K562 (cell line): ENCODE measurements at regions not wholly inside any gene's neighbourhood (a gene's known extent, or its start where the extent isn't known, plus 50 kb on each side); places are given as distances from the start of the nearest gene placed in this dataset.

Source experiments
- ATAC-seq: fragments of 200-7000 bp; cut with Tn5 transposase; 3 replicates; pipeline ENCODE4 v1.9.1; 2020; ENCODE audit warnings: moderate library complexity
- BruUV-seq: library from RNA; stranded (reverse); fragments of 400-500 nt; replicated peaks from 2 replicates; lab custom pipeline; 2021; lab: Mats Ljungman, UMichigan
- CTCF ChIA-PET: fragments of 300-600 bp; formaldehyde crosslinking; extraction: SDS; loops from one replicate; lab custom pipeline; 2021; ENCODE audit warnings: low intra/inter-chr PET ratio; lab: Yijun Ruan, JAX
- POLR2A ChIA-PET: fragments of 300-600, 350-650 bp; sonication (Branson Sonifier 250); formaldehyde crosslinking; extraction: SDS; loops from one replicate; lab custom pipeline; 2021; ENCODE audit warnings: antibody characterized with exemption, inconsistent platforms; lab: Yijun Ruan, JAX
- DNase-seq, 4 experiments: peaks; one replicate each; pipeline versions ENCODE4 v3.0.0 to v3.0.0-alpha.2; 2011 to 2018; ENCODE audit warnings: low spot score in 3 of 4, mixed read lengths in 3 of 4; ENCODE audit errors: extremely low read depth in 1 of 4
- FAIRE-seq: peaks from 2 replicates; lab custom pipeline; 2011; peaks lifted over from hg19 to GRCh38; lab: Jason Lieb, UNC
- H2AFZ ChIP-seq: 2 replicates; pipeline ENCODE4 v1.6.0; 2011; ENCODE audit warnings: low read depth, low read length, control low read depth, inconsistent platforms
- H3K27ac ChIP-seq: fragments of 200-600 bp; 3 replicates; pipeline ENCODE4 v1.8.0; 2011; ENCODE audit warnings: low read depth, mild to moderate bottlenecking, control low read depth, inconsistent platforms, low read length, moderate library complexity, mixed read lengths; ENCODE audit errors: extremely low read depth
- H3K27me3 ChIP-seq, 2 experiments: fragments of 300-600 bp in 1 of 2; 2 replicates in 1 of 2; 3 replicates in 1 of 2; pipeline versions ENCODE4 v1.6.0 to v1.8.0; 2011; ENCODE audit warnings: inconsistent platforms in 2 of 2, low read length in 2 of 2, mild to moderate bottlenecking in 1 of 2, mixed read lengths in 1 of 2, moderate library complexity in 1 of 2; ENCODE audit not compliant: control insufficient read depth in 2 of 2, insufficient read depth in 2 of 2
- H3K36me3 ChIP-seq: fragments of 300-600 bp; 3 replicates; pipeline ENCODE4 v1.8.0; 2011; ENCODE audit warnings: mild to moderate bottlenecking, low read length, inconsistent platforms; ENCODE audit not compliant: control insufficient read depth, insufficient read depth
- H3K4me1 ChIP-seq, 2 experiments: fragments of 200-600 bp in 1 of 2; replicated peaks in 1 of 2; 2 replicates in 1 of 2; 3 replicates in 1 of 2; pipeline versions ENCODE4 v1.5.1 to v1.8.0; 2011; ENCODE audit warnings: inconsistent platforms in 2 of 2, low read length in 2 of 2, mild to moderate bottlenecking in 1 of 2, mixed read lengths in 1 of 2, moderate library complexity in 1 of 2; ENCODE audit not compliant: control insufficient read depth in 2 of 2, insufficient read depth in 2 of 2
- H3K4me2 ChIP-seq: 2 replicates; pipeline ENCODE4 v1.6.1; 2011; ENCODE audit warnings: low read length, control low read depth, inconsistent platforms, mixed read lengths; ENCODE audit not compliant: insufficient read depth
- H3K4me3 ChIP-seq: fragments of 200-600 bp; sonication (generic), shearing (Covaris generic); 2 replicates; pipeline ENCODE4 v1.5.1; 2016; ENCODE audit warnings: control low read depth, inconsistent platforms
- H3K79me2 ChIP-seq: fragments of 200-600 bp; 3 replicates; pipeline ENCODE4 v1.8.0; 2011; ENCODE audit warnings: low read length, inconsistent platforms; ENCODE audit not compliant: control insufficient read depth, insufficient read depth
- H3K9ac ChIP-seq, 2 experiments: 2 replicates each; pipeline versions ENCODE4 v1.6.0 to v1.6.1; 2011; ENCODE audit warnings: low read depth in 2 of 2, low read length in 2 of 2, control low read depth in 1 of 2, inconsistent platforms in 1 of 2, mild to moderate bottlenecking in 1 of 2, mixed read lengths in 1 of 2; ENCODE audit not compliant: insufficient read depth in 1 of 2
- H3K9me1 ChIP-seq: one replicate; pipeline ENCODE4 v1.6.0; 2011; ENCODE audit warnings: inconsistent platforms, mild to moderate bottlenecking, low read length, moderate library complexity; ENCODE audit not compliant: control insufficient read depth, insufficient read depth
- H3K9me3 ChIP-seq: replicated peaks from 2 replicates; pipeline ENCODE4 v1.5.1; 2011; ENCODE audit warnings: low read depth, low read length, inconsistent platforms; ENCODE audit not compliant: control insufficient read depth, insufficient read depth
- H4K20me1 ChIP-seq: replicated peaks from 2 replicates; pipeline ENCODE4 v1.6.1; 2011; ENCODE audit warnings: low read length, inconsistent platforms, mixed read lengths; ENCODE audit not compliant: control insufficient read depth, insufficient read depth
- MYC ChIP-seq, 2 experiments: fragments of 250-450 bp in 1 of 2; sonication (Bioruptor Pico) in 1 of 2; IDR thresholded peaks; 2 replicates each; pipeline versions ENCODE4 v1.5.1 to v1.6.1; 2012 to 2021; ENCODE audit warnings: low read depth in 2 of 2, borderline replicate concordance in 1 of 2, improper control_type of control experiment in 1 of 2, low read length in 1 of 2, mild to moderate bottlenecking in 1 of 2, moderate library complexity in 1 of 2
- NFIC ChIP-seq: fragments of 450-650 bp; IDR thresholded peaks from 2 replicates; pipeline ENCODE4 v1.6.1; 2017; ENCODE audit warnings: mild to moderate bottlenecking, inconsistent platforms
- NRF1 ChIP-seq, 2 experiments: fragments of 450-650 bp; IDR thresholded peaks in 1 of 2; conservative IDR thresholded peaks in 1 of 2; 2 replicates each; pipeline ENCODE4 v1.6.1; 2014; ENCODE audit warnings: mild to moderate bottlenecking in 2 of 2
- SMARCE1 ChIP-seq: fragments of 450-650 bp; IDR thresholded peaks from 2 replicates; pipeline ENCODE4 v1.7.1; 2016; ENCODE audit warnings: mild to moderate bottlenecking
- TAF9B ChIP-seq: fragments of 450-650 bp; IDR thresholded peaks from 2 replicates; pipeline ENCODE4 v1.6.1; 2018; ENCODE audit warnings: mild to moderate bottlenecking; ENCODE audit not compliant: partially characterized antibody
- XRCC4 ChIP-seq: IDR thresholded peaks from one replicate; pipeline ENCODE4 v1.6.1; 2011; ENCODE audit not compliant: insufficient read depth, insufficient read length; ENCODE audit errors: extremely low read depth
- ZNF124 ChIP-seq: sonication (generic); formaldehyde crosslinking; IDR thresholded peaks from 2 replicates; pipeline ENCODE4 v1.8.1; 2022; ENCODE audit warnings: missing genetic modification reagents
- ZNF174 ChIP-seq: fragments of 250-450 bp; sonication (Bioruptor Pico); IDR thresholded peaks from 2 replicates; pipeline ENCODE4 v1.4.0; 2020; ENCODE audit warnings: mild to moderate bottlenecking
- ZSCAN29 ChIP-seq: fragments of 450-650 bp; IDR thresholded peaks from 2 replicates; pipeline ENCODE4 v1.6.1; 2017
- WGBS: fragments of 100-300 bp; shearing (Covaris generic); methylation state at CpG from one replicate; pipeline ENCODE4 v1.1.6; 2016; ENCODE audit warnings: low coverage, mixed read lengths; ENCODE audit not compliant: insufficient coverage; ENCODE audit errors: missing lambda C conversion rate; 5-methylcytosine and 5-hydroxymethylcytosine counted together
- in situ Hi-C: fragments of 300-500 bp; cut with MboI; formaldehyde crosslinking; loops from 4 replicates; pipeline ENCODE4 v1.15.0; 2018; ENCODE audit warnings: inconsistent platforms, mixed read lengths
- intact Hi-C: fragments of 100-400 bp; cut with micrococcal nuclease; formaldehyde crosslinking; loops from 2 replicates; pipeline ENCODE4 v1.14.2; 2022
- TF ChIP-seq, protein P1 (sequence below), 2 experiments: fragments of 450-650 bp; IDR thresholded peaks; 2 replicates each; pipeline ENCODE4 v1.6.1; 2016
- TF ChIP-seq, protein P2 (sequence below): sonication (generic); formaldehyde crosslinking; IDR thresholded peaks from 2 replicates; pipeline ENCODE4 v1.8.0; 2022; ENCODE audit warnings: missing genetic modification reagents, mild to moderate bottlenecking, borderline replicate concordance
- TF ChIP-seq, protein P3 (sequence below): fragments of 250-450 bp; sonication (Bioruptor Pico); IDR thresholded peaks from 2 replicates; pipeline ENCODE4 v1.8.0; 2022; ENCODE audit warnings: moderate library complexity, mild to moderate bottlenecking, inconsistent platforms

DNA sequence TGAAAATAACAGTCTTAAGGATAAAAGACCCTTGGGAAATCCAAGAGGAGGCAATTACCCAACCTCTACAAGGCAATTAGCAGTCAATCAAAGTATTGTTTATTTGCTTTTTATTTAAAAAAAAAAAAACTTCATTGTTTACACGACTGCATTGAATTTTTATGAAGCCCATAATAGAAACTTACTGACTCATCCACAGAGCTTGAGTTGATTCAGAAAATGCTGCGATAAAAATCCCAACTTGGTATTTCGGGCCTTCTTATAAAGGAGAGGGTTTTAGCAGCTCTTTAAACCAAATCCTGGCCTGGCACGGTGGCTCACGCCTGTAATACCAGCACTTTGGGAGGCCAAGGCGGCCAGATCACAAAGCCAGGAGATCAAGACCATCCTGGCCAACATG, 69.2 kb upstream of the PALS2 start:
- ATAC-seq (no peak), DNase-seq (no peak), FAIRE-seq (no peak)
- Histone ChIP-seq H3K9me1 (no peaks in the 10 kb centered on the region), H3K36me3 (no peaks in the 10 kb centered on the region), H3K9me3 (no peaks in the 10 kb centered on the region), H3K27me3 (peaks cover 8 to 19% of the 10 kb centered on the region in 2 experiments; a peak in 3 of 5 replicates), H3K4me2 (no peak overlapping the region), H4K20me1 (no peaks in the 10 kb centered on the region), H3K4me1 (no peaks in the 10 kb centered on the region), H3K9ac (no peak overlapping the region), H3K79me2 (no peaks in the 10 kb centered on the region), H3K27ac (no peak overlapping the region), H3K4me3 (no peak overlapping the region), H2AFZ (no peak overlapping the region)
- CTCF ChIA-PET = no interaction called here
- WGBS = 2% methylated on average over 6 of the region's 6 CpGs
- POLR2A ChIA-PET = interaction anchor here (0.6 to 0.7 kb wide), 4 partner anchors 40 to 90 kb away, joined by 3 read pairs; no protein-coding TSS in a partner anchor
- intact Hi-C loops = no loop called here
- TF ChIP-seq, protein P1, sequence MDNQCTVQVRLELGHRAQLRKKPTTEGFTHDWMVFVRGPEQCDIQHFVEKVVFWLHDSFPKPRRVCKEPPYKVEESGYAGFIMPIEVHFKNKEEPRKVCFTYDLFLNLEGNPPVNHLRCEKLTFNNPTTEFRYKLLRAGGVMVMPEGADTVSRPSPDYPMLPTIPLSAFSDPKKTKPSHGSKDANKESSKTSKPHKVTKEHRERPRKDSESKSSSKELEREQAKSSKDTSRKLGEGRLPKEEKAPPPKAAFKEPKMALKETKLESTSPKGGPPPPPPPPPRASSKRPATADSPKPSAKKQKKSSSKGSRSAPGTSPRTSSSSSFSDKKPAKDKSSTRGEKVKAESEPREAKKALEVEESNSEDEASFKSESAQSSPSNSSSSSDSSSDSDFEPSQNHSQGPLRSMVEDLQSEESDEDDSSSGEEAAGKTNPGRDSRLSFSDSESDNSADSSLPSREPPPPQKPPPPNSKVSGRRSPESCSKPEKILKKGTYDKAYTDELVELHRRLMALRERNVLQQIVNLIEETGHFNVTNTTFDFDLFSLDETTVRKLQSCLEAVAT (IDR thresholded peaks at IDR 0.05) = no peak
- TF ChIP-seq ZNF174 (CRISPR knock-in tag) (no peak), MYC (IDR thresholded peaks at IDR 0.05; ENCODE audit: low read depth, low read length) (no peak), MYC (CRISPR knock-in tag; IDR thresholded peaks at IDR 0.05; ENCODE audit: borderline replicate concordance, low read depth) (no peak), XRCC4 (no peak), SMARCE1 (no peak), NRF1 (conservative IDR thresholded peaks at IDR 0.05 in 1 of 2, IDR thresholded peaks at IDR 0.05 in 1 of 2) (no peak), NFIC (no peak), TAF9B (no peak), ZSCAN29 (no peak), ZNF124 (CRISPR knock-in tag) (no peak)
- TF ChIP-seq, protein P2, sequence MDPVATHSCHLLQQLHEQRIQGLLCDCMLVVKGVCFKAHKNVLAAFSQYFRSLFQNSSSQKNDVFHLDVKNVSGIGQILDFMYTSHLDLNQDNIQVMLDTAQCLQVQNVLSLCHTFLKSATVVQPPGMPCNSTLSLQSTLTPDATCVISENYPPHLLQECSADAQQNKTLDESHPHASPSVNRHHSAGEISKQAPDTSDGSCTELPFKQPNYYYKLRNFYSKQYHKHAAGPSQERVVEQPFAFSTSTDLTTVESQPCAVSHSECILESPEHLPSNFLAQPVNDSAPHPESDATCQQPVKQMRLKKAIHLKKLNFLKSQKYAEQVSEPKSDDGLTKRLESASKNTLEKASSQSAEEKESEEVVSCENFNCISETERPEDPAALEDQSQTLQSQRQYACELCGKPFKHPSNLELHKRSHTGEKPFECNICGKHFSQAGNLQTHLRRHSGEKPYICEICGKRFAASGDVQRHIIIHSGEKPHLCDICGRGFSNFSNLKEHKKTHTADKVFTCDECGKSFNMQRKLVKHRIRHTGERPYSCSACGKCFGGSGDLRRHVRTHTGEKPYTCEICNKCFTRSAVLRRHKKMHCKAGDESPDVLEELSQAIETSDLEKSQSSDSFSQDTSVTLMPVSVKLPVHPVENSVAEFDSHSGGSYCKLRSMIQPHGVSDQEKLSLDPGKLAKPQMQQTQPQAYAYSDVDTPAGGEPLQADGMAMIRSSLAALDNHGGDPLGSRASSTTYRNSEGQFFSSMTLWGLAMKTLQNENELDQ (CRISPR knock-in tag) = no peak
- TF ChIP-seq, protein P3, sequence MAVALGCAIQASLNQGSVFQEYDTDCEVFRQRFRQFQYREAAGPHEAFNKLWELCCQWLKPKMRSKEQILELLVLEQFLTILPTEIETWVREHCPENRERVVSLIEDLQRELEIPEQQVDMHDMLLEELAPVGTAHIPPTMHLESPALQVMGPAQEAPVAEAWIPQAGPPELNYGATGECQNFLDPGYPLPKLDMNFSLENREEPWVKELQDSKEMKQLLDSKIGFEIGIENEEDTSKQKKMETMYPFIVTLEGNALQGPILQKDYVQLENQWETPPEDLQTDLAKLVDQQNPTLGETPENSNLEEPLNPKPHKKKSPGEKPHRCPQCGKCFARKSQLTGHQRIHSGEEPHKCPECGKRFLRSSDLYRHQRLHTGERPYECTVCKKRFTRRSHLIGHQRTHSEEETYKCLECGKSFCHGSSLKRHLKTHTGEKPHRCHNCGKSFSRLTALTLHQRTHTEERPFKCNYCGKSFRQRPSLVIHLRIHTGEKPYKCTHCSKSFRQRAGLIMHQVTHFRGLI (CRISPR knock-in tag) = no peak
- in situ Hi-C loops = no loop called here
- BruUV-seq = no TSS peak
